ENCODE measurements at regions not wholly inside any gene's neighbourhood (a gene's known extent, or its start where the extent isn't known, plus 50 kb on each side); places are given as distances from the start of the nearest gene placed in this dataset.
"Not testable (repeated sequence)": the region's sequence is repeated elsewhere in the genome, so short reads cannot be mapped to it uniquely, and the experiment has no call there.

DNA sequence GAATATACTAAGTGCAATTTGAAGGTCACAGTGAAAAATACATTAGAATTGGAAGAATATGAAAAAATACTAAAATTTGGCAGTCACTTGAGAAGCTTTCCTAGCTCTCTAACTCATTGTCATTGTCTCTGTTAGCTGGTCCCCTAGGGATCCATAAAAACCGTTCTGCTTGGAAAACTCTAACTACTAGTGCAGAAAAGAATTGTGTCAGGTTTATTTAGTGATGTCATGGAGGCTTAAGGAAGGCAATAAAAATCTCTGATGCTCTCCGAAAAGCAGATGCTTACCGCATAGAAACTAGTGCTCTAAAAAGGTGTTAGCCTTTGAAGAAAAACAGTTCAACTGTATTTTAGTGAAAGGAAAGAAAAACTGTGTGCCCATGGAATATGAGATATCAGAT, 150.1 kb upstream of the DLGAP1 start:
- no peak for DNase-seq

DNA sequence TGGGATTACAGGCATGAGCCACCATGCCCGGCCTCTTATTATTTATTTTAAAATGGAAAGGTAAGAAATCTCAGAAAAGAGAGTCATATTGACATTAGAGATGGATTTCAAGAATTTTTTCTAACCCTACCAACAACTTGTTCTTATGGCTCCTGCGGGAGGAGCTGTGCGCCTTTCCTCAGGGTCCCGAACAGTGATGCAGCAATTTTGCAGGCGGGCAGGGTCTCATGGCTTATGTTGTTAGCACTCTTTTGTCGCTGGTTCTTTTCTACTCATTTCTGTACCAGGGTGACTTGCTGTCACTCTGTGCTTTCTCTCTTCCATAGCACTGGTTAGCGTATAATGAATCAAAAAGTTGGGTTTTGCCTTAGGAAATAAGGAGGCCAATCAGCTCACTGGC, 148.8 kb upstream of the DLGAP1 start:
- DNase-seq, result no peak

DNA sequence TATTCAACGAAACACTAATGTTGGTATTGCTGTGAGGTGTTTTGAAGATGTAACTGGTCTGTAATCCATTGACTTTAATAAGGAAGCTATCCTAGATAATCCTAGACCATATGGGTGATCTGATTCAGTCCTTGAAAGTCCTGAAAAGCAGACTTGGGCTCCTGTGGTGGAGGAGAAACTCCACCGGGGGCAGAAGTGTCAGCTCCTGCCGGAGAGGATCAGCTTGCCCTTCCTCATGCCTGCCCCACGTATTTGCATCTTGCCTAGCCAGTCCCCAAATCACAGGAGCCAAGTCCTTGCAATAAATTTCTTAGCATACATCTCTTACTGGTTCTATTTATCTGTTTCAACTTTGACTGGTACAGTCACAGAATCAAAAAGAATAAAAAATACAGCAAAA, 144.2 kb upstream of the DLGAP1 start:
- DNase-seq, result no peak

DNA sequence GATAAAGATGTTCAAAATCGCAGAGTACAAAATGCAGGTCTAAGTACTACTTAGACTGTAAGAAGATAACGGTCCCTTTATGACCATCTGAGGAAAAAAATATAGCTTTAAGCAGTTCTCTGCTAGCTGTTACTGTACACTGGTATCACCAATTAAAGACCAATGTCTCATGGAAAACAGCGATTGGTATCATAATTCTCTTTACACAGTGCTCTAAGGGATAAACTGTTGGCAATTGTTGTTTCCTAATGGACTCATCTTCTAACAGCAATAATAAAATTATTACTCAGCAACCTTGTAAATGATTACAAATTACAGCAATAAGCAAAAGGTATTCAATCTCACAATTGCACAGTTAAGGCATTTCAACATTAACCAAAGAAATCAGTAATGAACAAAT, 142.2 kb upstream of the DLGAP1 start:
- DNase-seq, result no peak

DNA sequence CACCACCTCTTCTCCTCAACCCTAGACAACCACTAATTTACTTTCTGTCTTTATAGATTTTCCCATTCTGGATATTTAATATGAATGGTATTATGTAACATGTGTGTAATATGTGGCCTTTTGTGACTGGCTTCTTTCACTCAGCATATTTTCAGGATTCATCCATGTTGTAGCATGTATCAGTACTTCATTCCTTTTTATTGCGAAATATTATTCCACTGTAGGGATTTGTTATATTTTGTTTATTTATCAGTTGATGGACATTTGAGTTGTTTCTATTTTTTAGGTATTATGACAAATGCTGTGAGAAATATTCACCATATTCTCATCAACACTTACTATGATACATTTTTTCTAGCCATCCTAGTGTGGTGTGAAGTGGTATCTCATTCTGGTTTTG, 138.8 kb upstream of the DLGAP1 start:
- DNase-seq, result no peak

DNA sequence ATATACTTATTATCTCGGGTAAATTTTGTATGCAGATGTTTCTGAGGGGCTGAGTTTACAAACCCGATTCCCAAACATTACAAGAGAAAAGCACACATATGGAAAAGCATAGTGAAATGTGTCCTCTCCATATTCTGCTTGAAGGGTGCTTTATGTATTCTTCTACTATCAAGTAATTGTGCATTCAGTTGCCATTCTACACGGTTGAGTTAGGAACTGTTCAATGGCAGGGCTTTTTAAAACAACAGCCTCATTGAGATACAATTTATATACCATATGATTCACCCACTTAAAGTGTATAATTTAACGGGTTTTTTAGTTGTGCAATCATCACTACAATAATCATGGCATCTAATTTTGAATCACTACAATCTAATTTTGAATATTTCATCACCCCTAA, 138.4 kb upstream of the DLGAP1 start:
- no peak for DNase-seq

DNA sequence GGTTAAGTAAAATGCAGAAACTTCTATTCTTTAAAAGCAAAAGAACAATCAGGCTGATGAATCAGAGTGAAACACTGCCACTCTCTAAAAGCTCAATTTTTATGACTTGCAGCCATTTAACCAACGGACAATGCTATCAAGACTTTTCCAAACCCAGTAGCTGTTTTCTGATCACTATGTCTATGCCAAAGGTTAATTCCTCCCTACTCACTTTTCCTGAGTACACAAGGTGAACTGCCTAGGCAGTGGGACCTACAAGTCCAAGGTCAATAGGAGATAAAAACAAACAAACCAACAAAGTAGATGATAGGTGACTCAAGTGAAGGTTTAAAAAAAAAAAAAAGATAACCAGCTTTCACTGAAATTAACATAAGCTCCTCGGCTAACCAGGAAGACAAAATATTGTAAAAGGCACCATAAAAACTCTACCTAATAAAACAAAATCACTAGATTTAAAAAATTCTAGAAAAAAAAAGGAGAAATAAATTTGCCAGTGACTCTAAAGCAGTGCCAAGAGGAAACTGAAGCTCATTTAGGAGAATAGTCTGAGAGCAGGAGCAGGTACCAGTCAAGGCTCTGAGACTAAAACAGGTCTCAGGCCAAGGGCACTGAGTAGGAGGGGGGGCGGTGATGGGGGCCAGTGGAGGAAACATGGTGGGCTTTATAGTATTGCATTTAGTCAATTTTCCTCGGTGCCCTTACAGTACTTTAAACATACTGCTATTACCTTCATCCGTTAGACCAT, 134.1 kb upstream of the DLGAP1 start:
- DNase-seq, result no peak

DNA sequence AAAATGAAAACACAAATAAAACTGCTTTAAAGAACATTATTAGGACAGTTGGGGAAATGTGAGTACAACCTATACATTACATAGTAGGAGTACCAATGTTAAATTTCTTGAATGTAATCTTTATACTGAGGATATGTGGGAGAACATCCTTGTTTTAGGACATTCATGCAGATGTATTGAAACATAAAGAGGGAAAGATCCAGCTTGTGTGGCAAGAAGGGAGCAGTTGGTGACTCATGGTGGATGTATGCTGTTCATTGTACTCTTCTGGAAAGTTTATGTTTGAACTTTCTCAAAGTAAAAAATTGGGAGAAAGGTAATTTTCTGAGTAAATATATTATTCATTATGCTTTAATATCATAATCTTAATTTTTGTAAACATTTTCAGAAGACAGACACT, 132.1 kb upstream of the DLGAP1 start:
- DNase-seq, result no peak

DNA sequence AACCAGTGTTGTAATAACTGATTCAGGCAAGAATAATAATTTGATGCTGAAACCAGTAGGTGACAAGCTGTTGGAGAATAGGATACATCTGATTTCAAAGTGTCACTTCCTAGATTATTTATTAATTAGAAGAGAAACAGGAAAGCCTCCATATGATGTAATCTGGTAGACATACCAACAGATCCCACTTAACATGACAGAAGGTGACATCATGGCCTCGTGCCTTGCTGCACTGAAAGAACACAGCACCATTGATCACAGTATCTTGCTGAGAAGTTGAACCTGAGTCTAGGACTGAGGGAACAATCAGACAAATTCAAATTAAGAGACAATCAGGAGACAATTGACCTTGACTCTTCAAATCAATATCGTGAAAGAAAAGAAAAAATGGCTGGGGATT, 131.6 kb upstream of the DLGAP1 start:
- no peak for DNase-seq

DNA sequence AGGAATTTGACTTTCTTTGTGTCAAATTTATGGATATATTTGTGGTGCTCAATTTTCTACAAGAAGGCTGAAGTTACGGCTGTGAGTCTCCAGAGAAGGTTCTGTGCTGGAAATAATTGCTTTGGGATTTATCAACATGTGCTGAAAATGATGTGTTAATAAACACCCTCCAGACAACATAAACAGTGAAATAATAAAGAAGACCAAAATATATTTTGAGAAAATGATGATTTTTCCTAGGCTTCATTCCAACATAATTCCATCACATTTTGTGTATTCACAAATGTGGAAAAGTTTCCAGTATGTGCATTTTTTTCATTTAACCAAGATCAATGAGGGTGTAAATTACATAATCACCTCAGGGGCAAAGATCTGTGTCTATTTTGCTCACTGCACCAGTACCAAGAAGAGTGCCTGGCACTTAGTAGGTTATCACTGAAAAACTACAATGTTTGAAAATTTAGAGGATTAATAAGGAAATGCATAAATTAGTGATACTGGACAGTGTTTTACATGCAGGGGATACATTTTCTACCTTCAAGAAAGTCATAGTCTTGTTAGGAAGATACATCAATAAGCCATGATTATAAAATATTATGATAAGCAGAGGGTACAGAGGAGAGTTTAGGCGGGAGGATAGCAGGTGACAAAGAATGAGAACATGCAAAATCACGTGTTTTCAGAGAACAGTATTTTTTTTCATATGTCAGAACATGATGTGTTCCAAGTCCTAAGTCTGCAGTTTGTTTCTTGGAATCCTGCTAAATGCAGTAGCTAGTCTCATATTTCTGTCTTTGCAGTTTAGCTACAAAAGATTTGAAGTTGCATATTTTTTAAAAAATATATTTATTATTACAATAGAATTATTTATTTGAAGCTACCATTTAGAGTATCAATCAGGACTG, 127.6 kb upstream of the DLGAP1 start:
- no peak for DNase-seq

DNA sequence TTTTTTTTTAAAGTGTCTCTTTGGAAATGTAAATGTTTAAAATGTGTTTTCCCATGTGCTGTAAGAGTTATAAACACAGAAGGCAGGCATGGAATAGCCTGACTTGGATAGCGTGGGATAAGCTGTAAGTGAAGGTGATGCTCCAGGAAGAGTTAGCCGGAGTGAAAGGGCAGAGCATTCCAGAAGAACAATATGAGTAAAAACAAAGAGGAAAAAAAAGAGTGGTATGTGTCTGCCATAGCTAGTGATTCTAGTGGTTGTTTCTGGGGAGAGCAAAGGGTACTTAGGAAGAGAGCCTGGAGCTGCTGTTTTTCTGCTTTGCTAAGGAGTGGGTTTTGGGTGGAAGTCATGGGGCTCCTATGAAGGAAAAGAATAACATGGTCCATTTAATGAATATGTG, 126.9 kb upstream of the DLGAP1 start:
- no peak for DNase-seq

DNA sequence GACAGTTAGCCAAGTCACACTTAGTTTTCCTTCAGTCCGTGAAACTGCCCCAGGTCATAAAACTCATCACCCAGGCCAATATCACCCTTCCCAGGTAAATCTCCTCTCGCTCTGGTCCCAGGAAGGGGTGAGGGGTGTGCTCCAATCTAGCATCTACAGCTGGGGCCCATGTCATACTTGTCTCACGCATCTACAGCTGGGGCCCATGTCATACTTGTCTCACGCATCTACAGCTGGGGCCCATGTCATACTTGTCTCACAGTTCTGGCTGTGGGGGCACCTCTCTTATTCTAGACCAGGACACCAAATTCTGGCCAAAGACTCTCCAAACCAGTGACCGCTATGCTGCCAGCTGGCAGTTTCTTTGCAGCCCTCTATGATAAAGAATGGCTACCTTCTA, 123.3 kb upstream of the DLGAP1 start:
- no peak for DNase-seq

DNA sequence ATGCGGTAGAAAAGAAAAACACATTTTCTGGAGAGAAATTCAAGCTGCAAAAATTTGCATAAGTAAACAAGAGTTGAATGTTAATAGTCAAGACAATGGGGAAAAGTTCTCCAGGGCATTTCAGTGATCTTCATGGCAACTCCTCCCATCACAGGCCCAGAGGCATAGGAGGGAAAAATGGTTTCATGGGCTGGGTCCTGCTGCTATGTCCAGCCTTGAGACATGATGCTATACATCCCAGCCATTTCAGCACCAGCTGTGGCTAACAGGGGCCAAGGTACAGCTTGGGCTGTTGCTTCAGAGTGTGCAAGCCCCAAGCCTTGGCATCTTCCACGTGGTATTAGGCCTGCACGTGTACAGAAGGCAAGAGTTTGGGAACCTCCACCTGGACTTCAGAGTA, 118.6 kb upstream of the DLGAP1 start:
- no peak for DNase-seq

DNA sequence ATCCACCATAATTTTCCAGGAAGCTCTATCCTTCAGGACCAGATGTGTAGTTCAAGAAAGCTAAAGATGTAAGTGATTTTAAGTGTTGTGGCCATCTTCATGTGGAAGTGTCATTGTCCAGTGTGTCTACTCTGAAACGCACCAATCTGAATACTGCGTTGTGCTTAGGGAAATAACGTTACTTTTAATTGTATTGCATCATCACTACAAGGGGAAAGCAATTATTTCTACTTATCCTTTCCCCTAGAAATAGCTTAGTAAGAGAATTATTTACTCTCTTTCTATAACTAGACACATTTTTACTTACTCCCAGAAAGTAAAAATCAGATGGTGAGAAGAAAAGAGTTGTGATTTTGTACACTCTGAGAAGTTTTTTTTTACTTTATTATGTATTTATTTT, 102.4 kb upstream of the DLGAP1 start:
- DNase-seq, result no peak

DNA sequence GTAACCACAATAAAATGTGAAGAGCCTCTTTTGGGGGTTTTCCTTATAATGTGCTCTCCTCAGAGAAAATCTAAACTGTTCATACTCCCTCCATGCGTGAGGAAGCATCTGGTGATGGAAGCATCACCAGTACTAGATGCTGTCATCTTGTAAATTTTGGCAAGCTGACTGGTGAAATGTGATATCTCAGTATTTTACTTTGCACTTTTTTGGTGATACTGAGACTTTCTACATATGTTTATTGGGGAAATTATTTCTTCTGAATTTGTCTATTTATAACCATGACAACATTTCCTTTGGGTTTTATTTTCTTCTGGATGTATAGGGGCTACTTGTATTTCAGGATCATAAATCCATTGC, 95.9 kb upstream of the DLGAP1 start:
- DNase-seq, result no peak

DNA sequence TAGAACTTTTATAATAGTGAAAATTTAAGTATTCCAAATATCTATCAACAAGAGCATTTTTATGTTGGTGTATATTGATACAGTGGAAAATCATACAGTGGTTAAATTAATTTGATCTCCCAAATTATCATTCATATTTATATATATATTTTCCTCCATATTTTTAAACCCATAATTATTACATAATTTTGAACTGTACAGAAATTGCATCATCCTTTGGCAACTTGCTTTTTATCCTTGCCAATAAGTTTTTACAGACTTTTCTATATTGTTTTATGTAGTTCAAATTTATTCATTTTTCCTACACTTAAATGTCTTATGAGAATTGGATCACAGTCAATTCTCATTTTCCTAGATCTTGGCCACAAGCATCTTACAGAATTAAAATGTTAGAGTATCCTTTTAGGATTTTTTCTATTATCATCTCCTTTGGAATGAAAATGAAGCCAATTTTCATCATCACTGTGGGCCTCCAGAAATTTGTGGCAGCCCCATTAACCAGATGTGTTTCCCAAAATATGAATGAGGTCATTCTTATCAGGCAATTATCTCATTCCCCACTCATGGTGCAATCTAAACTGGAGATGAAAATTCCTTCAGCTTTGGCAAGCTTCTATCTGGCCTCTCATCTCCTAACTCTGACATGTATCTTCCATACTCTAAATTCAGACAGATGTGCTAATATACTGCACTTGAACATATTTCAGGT, 94.2 kb upstream of the DLGAP1 start:
- no peak for DNase-seq

DNA sequence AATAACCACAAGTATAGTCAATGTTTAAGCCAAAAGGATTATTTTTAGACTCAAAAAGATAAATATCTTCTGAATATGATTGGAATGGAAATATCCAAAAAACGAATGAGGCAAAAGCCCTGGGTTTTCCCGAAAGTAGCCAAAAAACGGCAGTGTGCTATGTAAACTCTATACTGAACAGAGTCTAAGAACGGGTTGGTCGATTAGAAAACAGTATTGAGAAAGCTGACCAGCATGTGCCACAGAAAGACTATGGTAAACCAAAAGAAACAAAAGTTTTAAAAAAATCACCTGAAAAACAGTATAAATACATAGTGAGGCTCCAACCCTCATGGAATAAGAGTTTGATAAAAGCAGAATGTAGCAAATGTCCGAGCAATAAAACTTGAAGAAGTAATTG, 92.0 kb upstream of the DLGAP1 start:
- no peak for DNase-seq

DNA sequence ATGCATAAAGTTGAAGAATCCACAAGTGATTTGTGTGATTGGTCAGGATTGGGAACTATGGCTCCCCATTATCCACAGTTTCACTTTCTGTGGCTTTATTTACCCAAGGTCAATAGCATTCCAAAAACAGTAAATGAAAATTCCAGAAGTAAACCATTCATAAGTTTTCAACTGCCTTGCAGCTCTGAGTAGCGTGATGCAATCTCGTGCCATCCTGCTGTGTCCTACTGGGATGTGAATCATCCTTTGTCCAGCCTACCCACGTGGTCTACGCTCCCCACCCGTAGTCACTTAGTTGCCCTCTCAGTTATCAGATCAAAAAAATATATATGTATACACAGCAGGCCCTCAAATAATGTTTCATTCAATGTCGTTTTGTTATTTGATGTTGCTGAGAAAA, 89.0 kb upstream of the DLGAP1 start:
- DNase-seq, result no peak

DNA sequence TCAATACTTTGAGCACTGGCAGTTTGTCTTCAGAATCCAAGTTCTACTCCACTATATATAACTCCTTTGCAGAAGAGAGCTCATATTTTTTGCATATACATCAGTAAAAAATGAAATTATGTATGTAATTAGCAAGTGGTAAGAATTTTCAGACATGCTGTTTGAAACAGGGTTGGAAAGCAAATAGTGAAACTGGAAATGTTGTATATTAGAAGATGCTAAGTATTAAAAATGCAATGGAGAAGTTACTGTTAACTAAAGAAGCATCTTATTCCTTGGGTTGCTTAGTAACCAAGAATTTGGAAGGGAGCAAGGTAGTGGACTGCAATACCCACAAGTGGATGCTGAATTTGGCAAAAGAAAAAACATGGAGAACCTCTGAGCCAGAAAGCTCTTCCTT, 88.6 kb upstream of the DLGAP1 start:
- DNase-seq, result no peak

DNA sequence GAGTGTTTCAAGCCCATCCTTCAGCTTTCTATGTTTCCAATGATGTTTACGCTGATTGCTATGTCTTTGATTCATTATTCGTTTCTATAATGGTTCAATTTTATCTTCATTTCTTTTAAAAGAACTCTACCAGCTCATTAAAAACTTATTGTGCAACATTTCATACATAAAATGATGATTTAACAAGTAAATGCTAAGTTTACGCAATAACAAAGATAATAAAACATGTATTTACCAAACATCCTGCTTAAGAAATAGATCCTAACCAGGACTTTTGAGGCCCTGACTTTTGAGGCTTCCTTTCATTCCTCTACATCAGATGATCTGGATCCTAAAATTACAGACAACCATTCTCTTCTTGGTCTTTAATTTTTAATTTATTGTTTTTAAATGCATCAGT, 86.5 kb upstream of the DLGAP1 start:
- no peak for DNase-seq

DNA sequence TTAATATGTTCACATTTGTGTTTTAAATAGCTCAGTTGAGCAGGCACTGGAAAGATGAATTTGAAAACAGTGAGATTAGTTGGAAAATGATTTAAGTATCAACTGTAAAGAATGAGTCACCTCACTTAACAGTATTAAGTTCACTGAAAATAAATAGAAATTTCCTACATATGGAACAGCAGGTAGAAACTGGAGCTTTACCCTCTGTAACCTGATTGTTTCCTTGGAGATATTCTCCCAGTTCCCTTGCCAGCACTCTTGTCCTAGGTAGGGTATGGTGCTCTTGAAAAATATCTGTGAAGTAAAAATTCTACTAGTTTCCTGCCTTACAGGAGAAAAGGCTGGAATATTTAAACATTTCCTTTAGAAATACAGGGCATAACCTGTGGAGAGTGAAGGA, 81.3 kb upstream of the DLGAP1 start:
- no peak for DNase-seq

DNA sequence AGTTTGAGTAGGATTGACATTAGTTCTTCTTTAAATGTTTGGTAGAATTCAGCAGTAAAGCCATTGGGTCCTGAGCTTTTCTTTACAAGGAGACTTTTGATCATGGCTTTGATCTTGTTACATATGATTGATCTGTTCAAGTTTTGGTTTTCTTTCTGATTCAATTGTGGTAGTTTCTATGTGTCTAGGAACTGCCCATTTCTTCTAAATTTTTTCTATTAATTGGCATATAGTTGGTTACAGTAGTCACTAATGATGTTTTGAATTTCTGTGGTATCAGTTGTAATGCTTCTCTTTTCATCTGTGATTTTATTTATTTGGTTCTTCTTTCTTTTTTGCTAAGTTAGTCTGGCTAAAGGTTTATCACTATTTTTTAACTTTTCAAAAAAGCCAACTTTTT, 73.3 kb upstream of the DLGAP1 start:
- DNase-seq, result no peak

DNA sequence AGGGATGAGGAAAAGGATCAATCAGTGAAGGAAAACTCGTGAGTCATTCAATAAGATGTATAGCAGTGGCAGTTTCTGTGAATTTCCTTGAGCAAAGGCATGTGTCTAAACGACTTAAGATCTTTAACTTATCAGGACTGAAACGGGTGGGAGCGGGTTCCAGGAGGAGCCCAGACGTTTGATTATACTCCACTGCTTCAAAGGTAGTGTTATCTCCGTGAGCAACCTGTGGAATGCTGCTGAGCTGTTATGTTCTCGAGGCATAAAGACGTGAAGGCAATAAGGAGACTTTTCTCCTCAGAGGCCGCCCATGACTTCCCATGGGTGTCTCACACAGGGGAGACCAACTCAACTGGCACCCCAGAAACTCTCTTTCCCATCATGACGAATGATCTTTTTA, 72.7 kb upstream of the DLGAP1 start:
- not testable (repeated sequence) for DNase-seq

DNA sequence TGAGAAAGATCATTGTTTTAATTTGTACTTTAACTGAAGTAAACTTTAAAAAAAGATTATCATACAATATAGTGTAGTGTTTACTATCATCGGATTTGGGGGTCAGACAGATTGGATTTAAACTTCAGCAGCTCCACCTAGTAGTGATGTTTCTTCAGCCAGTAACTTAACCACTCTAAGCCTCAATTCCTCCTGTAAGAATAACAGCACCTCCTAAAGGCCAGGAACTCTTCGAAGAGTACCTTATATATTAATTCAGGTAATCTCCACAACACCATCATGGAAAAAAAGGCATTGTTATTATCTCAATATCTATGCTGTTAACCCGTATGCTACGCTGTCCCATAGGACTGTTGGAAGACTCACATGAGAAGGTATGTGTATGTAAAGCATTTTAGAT, 69.0 kb upstream of the DLGAP1 start:
- no peak for DNase-seq
